ENCODE measurements at regions not wholly inside any gene's neighbourhood (a gene's known extent, or its start where the extent isn't known, plus 50 kb on each side); places are given as distances from the start of the nearest gene placed in this dataset.

- no peak for TF ChIP-seq E2F4 (CRISPR knock-in tag; IDR thresholded peaks at IDR 0.05; ENCODE audit: low read depth)
Observed at GRCh38 chr12:16833376-16834015, 227.5 kb upstream of the LMO3 start (continued).

- Histone ChIP-seq H3K4me1 (replicated peaks in 1 of 2; ENCODE audit: control insufficient read depth in 2 of 2, insufficient read depth in 2 of 2, low read length in 2 of 2) (no peaks in the 10 kb centered on the region), H2AFZ (ENCODE audit: low read depth, low read length) (no peak overlapping the region), H3K36me3 (ENCODE audit: control insufficient read depth, insufficient read depth, low read length) (no peaks in the 10 kb centered on the region), H3K79me2 (ENCODE audit: control insufficient read depth, insufficient read depth, low read length) (no peaks in the 10 kb centered on the region), H3K9me1 (ENCODE audit: control insufficient read depth, insufficient read depth, low read length) (no peaks in the 10 kb centered on the region), H3K4me2 (ENCODE audit: insufficient read depth, low read length) (no peak overlapping the region), H4K20me1 (replicated peaks; ENCODE audit: control insufficient read depth, insufficient read depth, low read length) (no peaks in the 10 kb centered on the region), H3K9me3 (replicated peaks; ENCODE audit: control insufficient read depth, insufficient read depth, low read depth, low read length) (no peaks in the 10 kb centered on the region), H3K27me3 (ENCODE audit: control insufficient read depth in 2 of 2, insufficient read depth in 2 of 2, low read length in 2 of 2) (no peaks in the 10 kb centered on the region), H3K27ac (ENCODE audit: extremely low read depth, low read depth, low read length) (no peak overlapping the region), H3K4me3 (no peak overlapping the region), H3K9ac (ENCODE audit: insufficient read depth in 1 of 2, low read depth in 2 of 2, low read length in 2 of 2) (no peak overlapping the region)
- DNase-seq (ENCODE audit: extremely low read depth in 1 of 4, low spot score in 3 of 4) = no peak
- intact Hi-C loops (cut with micrococcal nuclease) (no loop called here), in situ Hi-C loops (cut with MboI) (no loop called here)
- ATAC-seq = no peak
- ChIA-PET POLR2A (no interaction called here), CTCF (ENCODE audit: low intra/inter-chr PET ratio) (no interaction called here)
- FAIRE-seq = no peak
- WGBS (ENCODE audit: insufficient coverage, low coverage, missing lambda C conversion rate) = 0% methylated on average over 2 of the region's 2 CpGs
- BruUV-seq (replicated peaks) = no TSS peak
- no peak for TF ChIP-seq OTX1 (CRISPR knock-in tag; IDR thresholded peaks at IDR 0.05)
- TF ChIP-seq TCF15 (CRISPR knock-in tag; IDR thresholded peaks at IDR 0.05) = no peak
- TF ChIP-seq REST (IDR thresholded peaks at IDR 0.05; ENCODE audit: borderline replicate concordance) = no peak
- TF ChIP-seq REST (CRISPR knock-in tag; IDR thresholded peaks at IDR 0.05; ENCODE audit: low read depth) = no peak
- no peak for TF ChIP-seq XRCC4 (IDR thresholded peaks at IDR 0.05; ENCODE audit: extremely low read depth, insufficient read depth, insufficient read length)
- TF ChIP-seq MLX (CRISPR knock-in tag; conservative IDR thresholded peaks at IDR 0.05) = no peak
- no peak for TF ChIP-seq KLF6 (CRISPR knock-in tag; IDR thresholded peaks at IDR 0.05; ENCODE audit: borderline replicate concordance)
- no peak for TF ChIP-seq ZKSCAN1 (IDR thresholded peaks at IDR 0.05; ENCODE audit: low read depth, low read length)
- no peak for TF ChIP-seq ZC3H4 (CRISPR knock-in tag; IDR thresholded peaks at IDR 0.05; ENCODE audit: borderline replicate concordance)
Observed at GRCh38 chr12:16828891-16829290, 222.9 kb upstream of the LMO3 start.

Measured in K562 (cell line).